Peyer's patch (tissue), 4 donors: ENCODE measurements at regions not wholly inside any gene's neighbourhood (a gene's known extent, or its start where the extent isn't known, plus 50 kb on each side); places are given as distances from the start of the nearest gene placed in this dataset.

Experiments used
- CTCF ChIP-seq, 6 experiments: fragments of 450-650 bp in 4 of 6; fragments of 200-600 bp in 2 of 6; sonication (generic) in 1 of 6; IDR thresholded peaks; one replicate each; pipeline ENCODE4 v1.5.1; 2017 to 2019; ENCODE audit warnings: antibody characterized with exemption in 6 of 6, mild to moderate bottlenecking in 3 of 6, moderate library complexity in 1 of 6
- POLR2A ChIP-seq, 2 donors: fragments of 450-650 bp; IDR thresholded peaks; one replicate each; pipeline ENCODE4 v1.5.1; 2017; ENCODE audit warnings: antibody characterized with exemption in 2 of 2, mild to moderate bottlenecking in 2 of 2, moderate library complexity in 2 of 2

GRCh38 chr4:13032936-13033335, 451.2 kb downstream of the RAB28 start:
- no peak for TF ChIP-seq CTCF (IDR thresholded peaks at IDR 0.05)
- TF ChIP-seq POLR2A (IDR thresholded peaks at IDR 0.05): no peak
